ENCODE measurements at regions not wholly inside any gene's neighbourhood (a gene's known extent, or its start where the extent isn't known, plus 50 kb on each side); places are given as distances from the start of the nearest gene placed in this dataset.

DNA sequence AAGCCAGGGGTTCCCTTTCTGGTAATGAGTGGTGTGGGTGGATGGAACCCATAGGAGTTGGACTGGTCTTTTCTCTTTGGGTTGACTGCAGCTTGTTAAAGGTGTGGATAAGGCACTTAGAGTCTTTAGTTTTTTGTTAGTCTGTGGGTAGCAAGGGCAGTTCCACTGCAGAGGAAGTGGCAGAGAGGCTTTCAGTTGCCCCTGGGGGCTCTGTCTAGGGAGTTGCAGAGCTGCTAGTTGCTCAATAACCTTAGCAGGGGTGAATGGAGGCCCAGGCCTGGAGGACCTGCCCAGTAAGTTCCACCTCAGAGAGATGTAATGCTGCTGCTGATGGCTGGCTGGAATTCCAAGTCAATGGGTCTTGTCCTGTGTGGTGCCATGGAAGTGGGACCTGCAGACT, 282.6 kb upstream of the NDST4 start:
- DNase-seq: no peak
- in situ Hi-C loops (cut with MboI; ENCODE audit: low pct_unique_long_range_greater_than_20kb, low sequenced_read_pairs): no loop called here

DNA sequence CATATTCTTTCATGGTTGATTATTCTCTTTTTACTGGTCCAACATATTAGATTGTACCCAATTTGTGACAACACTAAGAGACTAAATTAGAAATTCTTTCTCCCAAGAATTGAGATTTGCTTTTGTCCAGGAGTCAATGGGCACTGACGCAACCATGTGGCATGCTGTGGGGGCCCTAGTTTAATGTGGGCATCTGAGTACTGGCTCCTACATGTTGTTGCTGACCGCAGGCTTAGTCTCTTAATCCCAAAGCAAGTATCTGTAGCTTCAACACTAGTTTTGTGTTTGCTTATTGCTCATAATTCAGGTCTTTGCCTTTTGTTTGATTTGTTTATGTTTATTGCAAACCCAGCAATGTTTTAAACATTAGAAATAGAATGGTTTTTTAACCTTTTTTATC, 263.4 kb upstream of the NDST4 start:
- in situ Hi-C loops (cut with MboI; ENCODE audit: low pct_unique_long_range_greater_than_20kb, low sequenced_read_pairs): no loop called here
- no peak for DNase-seq

DNA sequence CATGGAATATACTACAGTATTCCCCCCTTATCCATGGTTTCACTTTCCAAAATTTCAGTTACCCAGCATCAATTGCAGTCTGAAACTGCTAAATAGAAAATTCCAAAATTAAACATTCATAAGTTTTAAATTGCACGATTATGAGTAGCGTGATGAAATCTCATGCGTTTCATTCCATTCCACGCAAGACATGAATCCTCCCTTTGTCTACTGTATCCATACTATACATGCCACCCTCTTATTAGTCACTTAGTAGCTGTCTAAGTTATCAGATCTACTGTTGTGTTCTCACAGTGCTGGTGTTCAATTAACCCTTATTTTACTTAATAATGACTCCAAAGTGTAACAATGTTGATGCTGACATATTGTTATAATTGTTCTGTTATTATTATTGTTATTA, 261.2 kb upstream of the NDST4 start:
- no peak for DNase-seq
- in situ Hi-C loops (cut with MboI; ENCODE audit: low pct_unique_long_range_greater_than_20kb, low sequenced_read_pairs): no loop called here

- in situ Hi-C loops (cut with MboI; ENCODE audit: low pct_unique_long_range_greater_than_20kb, low sequenced_read_pairs): no loop called here
- DNase-seq: no peak
Measured at GRCh38 chr4:115370490-115370889, 257.1 kb upstream of the NDST4 start.

GRCh38 chr4:115370012-115370411, 256.6 kb upstream of the NDST4 start:
- no peak for DNase-seq
- in situ Hi-C loops (cut with MboI; ENCODE audit: low pct_unique_long_range_greater_than_20kb, low sequenced_read_pairs): no loop called here

GRCh38 chr4:115366390-115366789, 253.0 kb upstream of the NDST4 start:
- no peak for DNase-seq
- in situ Hi-C loops (cut with MboI; ENCODE audit: low pct_unique_long_range_greater_than_20kb, low sequenced_read_pairs): no loop called here

DNA sequence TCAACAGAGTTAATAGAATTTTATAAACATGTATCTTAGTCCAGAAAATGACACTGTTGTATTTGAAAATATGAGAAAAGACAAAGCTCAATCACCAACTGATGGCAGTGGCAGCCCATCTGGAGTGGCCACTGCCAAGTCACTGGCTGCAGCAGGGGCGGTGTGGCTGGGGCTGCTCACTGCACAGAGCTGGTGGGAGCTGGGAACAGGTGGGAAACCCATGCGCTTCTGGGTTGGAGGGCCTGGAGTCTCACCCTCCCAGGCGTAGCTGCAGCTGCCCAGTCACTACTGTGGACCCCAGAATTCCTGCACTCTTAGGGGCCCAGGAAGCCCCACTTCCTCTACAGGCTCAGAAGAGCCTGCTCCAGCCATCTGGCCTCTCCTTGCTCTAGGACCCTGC, 251.8 kb upstream of the NDST4 start:
- DNase-seq: no peak
- in situ Hi-C loops (cut with MboI; ENCODE audit: low pct_unique_long_range_greater_than_20kb, low sequenced_read_pairs): no loop called here

GRCh38 chr4:115361781-115362180, 248.4 kb upstream of the NDST4 start:
- no peak for DNase-seq
- in situ Hi-C loops (cut with MboI; ENCODE audit: low pct_unique_long_range_greater_than_20kb, low sequenced_read_pairs): no loop called here

GRCh38 chr4:115360431-115360830, 247.0 kb upstream of the NDST4 start:
- in situ Hi-C loops (cut with MboI; ENCODE audit: low pct_unique_long_range_greater_than_20kb, low sequenced_read_pairs): no loop called here
- no peak for DNase-seq

DNA sequence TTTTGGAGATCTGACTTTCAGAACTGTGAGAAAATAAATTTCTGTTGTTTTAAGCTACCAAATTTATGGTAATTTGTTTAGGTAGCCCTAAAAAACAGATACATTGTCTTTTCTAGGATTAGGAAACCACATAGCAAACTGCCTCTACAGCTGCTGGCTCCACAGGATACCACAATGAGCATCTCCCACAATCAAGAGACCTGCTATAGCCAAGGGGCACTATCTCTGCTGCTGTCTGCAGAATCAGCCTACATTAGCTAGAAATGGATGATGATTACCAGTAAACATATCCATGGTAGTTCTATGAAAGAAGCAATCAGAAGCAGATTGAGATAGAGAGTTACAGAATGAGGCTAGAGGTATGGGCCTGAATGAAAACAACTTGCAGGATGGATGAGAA, 244.4 kb upstream of the NDST4 start:
- no peak for DNase-seq
- in situ Hi-C loops (cut with MboI; ENCODE audit: low pct_unique_long_range_greater_than_20kb, low sequenced_read_pairs): no loop called here

GRCh38 chr4:115356176-115356575, 242.8 kb upstream of the NDST4 start:
- no peak for DNase-seq
- in situ Hi-C loops (cut with MboI; ENCODE audit: low pct_unique_long_range_greater_than_20kb, low sequenced_read_pairs): no loop called here

DNA sequence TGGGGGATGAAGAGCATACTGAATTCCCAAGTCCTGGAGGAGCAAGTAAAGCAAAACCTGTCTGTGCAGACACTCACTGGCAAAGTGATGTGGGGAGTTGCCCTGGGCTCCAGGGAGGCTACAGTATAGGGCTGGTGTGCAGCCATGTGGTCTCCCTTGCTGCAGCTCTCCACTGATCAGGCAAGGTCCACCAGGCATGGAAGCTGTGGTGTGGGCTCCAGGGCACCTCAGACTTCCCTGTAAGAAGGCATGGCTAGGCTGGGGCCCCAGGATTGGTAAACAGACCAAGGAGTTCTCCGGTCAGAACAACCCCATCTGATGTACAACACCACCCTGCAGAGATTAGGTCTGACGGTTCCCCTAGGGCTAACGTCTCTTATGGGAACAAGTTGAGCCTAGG, 241.9 kb upstream of the NDST4 start:
- DNase-seq: no peak
- in situ Hi-C loops (cut with MboI; ENCODE audit: low pct_unique_long_range_greater_than_20kb, low sequenced_read_pairs): no loop called here

DNA sequence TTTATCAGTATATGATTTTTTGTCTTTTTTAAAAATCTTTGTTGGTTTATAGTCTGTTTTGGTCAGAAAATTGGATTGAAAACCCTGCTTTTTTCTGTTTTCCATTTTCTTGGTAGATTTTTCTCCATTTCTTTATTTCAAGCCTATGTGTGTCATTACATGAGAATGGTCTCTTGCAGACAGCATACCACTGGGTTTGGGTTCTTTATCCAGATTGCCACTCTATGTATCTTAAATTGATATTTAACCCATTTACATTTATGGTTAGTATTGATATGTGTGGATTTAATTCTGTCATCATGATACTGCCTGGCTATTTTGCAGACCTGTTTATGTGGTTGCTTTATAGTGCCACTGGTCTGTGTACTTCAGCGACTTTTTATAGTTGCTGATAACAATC, 239.9 kb upstream of the NDST4 start:
- DNase-seq: no peak
- in situ Hi-C loops (cut with MboI; ENCODE audit: low pct_unique_long_range_greater_than_20kb, low sequenced_read_pairs): no loop called here

DNA sequence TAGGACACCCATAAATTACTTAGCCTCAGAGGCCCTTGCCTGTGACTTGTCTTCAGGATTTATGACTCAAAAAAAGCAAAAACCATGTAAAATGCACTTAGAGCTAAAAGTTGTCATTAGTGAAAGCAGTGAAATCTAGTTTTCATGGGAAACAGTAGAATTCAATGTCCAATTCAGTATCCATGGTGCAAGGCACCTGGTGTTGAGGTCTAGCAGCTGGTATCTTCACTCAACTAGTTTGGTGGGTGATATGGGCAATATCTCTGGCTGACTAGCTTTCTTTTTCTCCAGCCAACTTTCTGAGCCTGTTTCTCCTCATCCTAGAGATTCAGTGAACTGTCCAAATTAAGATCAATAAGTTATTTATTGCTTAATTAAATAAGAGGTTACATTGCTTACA, 229.8 kb upstream of the NDST4 start:
- no peak for DNase-seq
- in situ Hi-C loops (cut with MboI; ENCODE audit: low pct_unique_long_range_greater_than_20kb, low sequenced_read_pairs): no loop called here

DNA sequence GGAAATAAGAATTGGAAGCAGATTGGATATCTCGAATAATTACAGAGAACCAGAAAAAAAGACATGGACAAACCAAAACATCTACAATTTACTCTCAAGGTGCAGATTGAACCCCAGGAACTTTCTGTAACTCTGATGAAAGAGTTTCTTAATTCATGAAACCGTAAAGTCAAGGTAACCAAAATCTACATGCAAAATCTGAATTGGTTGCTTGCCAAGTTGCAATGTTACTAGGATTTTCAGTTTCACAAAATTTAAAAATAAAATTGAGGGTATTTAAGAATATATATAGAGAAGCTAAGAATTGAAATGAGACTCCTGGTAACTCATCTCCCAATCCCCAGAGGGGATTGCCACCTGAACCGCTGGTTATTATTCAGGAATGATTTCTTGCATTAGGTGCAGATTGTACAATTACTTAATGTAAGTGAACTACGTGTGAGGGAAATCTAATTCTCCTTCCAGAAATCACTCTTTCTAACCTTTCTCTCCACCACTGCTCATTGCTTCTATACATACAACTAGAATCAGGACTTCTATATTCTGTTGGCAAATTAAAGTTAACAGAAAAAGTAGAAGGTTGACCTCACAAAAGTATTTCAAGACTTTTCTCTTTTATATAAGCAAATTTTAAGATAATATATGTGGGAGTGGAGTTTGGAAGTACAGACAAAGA, 221.5 kb upstream of the NDST4 start:
- DNase-seq: no peak
- in situ Hi-C loops (cut with MboI; ENCODE audit: low pct_unique_long_range_greater_than_20kb, low sequenced_read_pairs): no loop called here

GRCh38 chr4:115332078-115332477, 218.7 kb upstream of the NDST4 start:
- no peak for DNase-seq
- in situ Hi-C loops (cut with MboI; ENCODE audit: low pct_unique_long_range_greater_than_20kb, low sequenced_read_pairs): no loop called here

- in situ Hi-C loops (cut with MboI; ENCODE audit: low pct_unique_long_range_greater_than_20kb, low sequenced_read_pairs): no loop called here
Measured at GRCh38 chr4:115331241-115331640, 217.8 kb upstream of the NDST4 start.

DNA sequence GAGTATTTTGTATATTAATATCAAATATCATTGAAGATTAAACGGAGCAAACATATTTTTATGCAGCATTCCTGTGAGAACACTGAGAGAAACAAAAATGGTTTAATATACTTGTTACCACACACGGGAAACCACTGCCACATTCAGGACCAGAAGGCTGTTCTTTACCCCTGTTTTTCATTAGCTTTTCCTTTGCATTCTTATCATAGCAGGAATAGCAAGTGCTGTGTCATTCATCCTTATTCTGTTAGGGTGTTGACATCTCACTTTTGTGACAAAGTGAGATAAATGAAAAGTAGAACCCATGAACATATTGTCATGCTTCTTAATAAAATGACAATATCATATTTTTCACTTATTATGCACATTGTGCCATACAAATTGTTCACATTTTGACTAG, 212.4 kb upstream of the NDST4 start:
- in situ Hi-C loops (cut with MboI; ENCODE audit: low pct_unique_long_range_greater_than_20kb, low sequenced_read_pairs): no loop called here
- DNase-seq: no peak

More at GRCh38 chr4:115331241-115331640, 217.8 kb upstream of the NDST4 start:
- no peak for DNase-seq

GRCh38 chr4:115323106-115323707, 209.8 kb upstream of the NDST4 start:
- in situ Hi-C loops (cut with MboI; ENCODE audit: low pct_unique_long_range_greater_than_20kb, low sequenced_read_pairs): no loop called here
- DNase-seq: no peak

- no peak for DNase-seq
- in situ Hi-C loops (cut with MboI; ENCODE audit: low pct_unique_long_range_greater_than_20kb, low sequenced_read_pairs): no loop called here
Measured at GRCh38 chr4:115315182-115315581, 201.8 kb upstream of the NDST4 start.

DNA sequence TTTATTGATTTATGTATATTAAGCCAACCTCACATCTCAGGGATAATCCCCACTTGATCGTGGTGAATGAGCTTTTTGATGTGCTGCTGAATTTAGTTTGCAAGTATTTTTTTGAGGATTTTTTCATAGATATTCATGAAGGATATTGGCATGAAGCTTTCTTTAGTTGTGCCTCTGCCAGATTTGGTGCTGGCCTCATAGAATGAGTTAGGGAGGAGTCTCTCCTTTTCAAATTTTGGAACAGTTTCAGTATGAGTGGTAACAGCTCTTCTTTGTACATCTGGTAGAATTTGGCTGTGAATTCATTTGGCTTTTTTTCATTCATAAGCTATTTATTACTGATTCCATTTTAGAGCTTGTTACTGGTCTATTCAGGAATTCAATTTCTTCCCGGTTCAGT, 197.2 kb upstream of the NDST4 start:
- DNase-seq: no peak

More for the DNA sequence above, 197.2 kb upstream of the NDST4 start:
- in situ Hi-C loops (cut with MboI; ENCODE audit: low pct_unique_long_range_greater_than_20kb, low sequenced_read_pairs): no loop called here
